ENCODE measurements at regions not wholly inside any gene's neighbourhood (a gene's known extent, or its start where the extent isn't known, plus 50 kb on each side); places are given as distances from the start of the nearest gene placed in this dataset.

DNA sequence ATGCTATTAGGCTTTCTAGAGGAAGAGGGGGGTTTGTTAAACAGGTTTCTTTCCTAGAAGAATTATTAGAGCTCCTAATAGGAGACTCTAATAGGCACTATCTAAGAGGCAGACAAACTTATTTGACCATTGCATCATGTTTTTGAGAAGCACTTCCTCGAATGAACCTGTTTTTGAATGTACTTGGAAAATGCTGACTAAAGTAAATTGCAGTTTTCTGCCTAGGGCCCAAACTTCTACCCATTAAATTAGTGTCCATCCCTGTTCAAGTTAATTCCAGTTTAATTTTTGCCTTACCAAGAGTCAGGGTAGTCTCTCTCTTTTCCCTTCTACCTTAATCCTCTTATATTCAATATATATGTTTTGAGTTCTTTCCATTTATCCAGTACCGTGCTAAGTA is 1029.6 kb downstream of the TTLL7 start:
- Histone ChIP-seq H3K4me3 (no peak overlapping the region), H3K9me3 (no peaks in the 10 kb centered on the region), H3K4me1 (peaks cover 0 to 7% (median 0%) of the 10 kb centered on the region in 12 donors), H3K27ac (no peak overlapping the region), H3K27me3 (no peaks in the 10 kb centered on the region), H3K36me3 (no peaks in the 10 kb centered on the region)
- intact Hi-C loops (cut with DNase I) = no loop called here
- WGBS, 4 donors = 62 to 96% (median 93%) methylated on average over 2 of the region's 2 CpGs
- TF ChIP-seq CTCF (IDR thresholded peaks at IDR 0.05) (no peak), POLR2A (IDR thresholded peaks at IDR 0.05) (no peak)
- DNase-seq = no peak
- ATAC-seq = no peak

GRCh38 chr1:82962658-82963057 is 1036.3 kb downstream of the TTLL7 start:
- Histone ChIP-seq H3K36me3 (no peaks in the 10 kb centered on the region), H3K27me3 (no peaks in the 10 kb centered on the region), H3K4me3 (no peak overlapping the region), H3K9me3 (peaks cover 0 to 11% (median 0%) of the 10 kb centered on the region in 12 donors), H3K4me1 (peaks cover 0 to 7% (median 0%) of the 10 kb centered on the region in 12 donors), H3K27ac (no peak overlapping the region)
- 68 to 79% (median 70%) methylated on average over 2 of the region's 2 CpGs for WGBS, 4 donors
- DNase-seq (no peak), ATAC-seq (no peak)
- intact Hi-C loops (cut with DNase I) = no loop called here
- no peak for TF ChIP-seq CTCF (IDR thresholded peaks at IDR 0.05)
- no peak for TF ChIP-seq POLR2A (IDR thresholded peaks at IDR 0.05)

DNA sequence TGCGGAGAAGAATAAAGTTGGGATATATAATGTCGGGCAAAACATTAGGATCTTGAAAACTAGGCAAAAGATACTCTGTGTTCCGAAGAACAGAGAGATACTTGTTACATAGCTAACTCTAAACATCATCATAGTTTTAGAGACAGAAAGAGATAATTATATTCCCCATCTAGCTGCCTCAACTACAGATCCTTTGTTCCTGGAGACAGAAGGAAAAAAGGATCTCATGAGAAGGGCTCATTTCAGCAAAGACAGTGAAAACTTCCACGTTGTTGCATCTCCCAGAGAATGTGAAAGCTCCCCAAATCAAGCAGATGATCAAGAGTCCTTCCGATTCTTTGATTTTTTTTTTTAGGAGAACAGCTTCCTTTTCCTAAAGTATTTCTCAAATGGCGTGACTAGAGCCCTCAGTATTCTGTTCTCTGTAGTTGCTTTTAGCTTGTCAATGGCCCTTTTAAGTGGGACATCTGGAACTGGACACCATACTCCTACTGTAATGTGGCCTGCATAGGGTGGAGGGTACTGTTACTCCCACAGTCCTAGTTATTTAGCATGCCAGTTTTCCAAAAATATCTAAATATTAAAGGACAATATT is 1048.2 kb downstream of the TTLL7 start:
- no peaks in the 10 kb centered on the region for H3K27me3 ChIP-seq
- no peak overlapping the region for H3K27ac ChIP-seq
- H3K4me1 ChIP-seq = no peaks in the 10 kb centered on the region
- DNase-seq = no peak
- no peaks in the 10 kb centered on the region for H3K9me3 ChIP-seq
- H3K36me3 ChIP-seq = no peaks in the 10 kb centered on the region
- intact Hi-C loops (cut with DNase I) = no loop called here
- WGBS, 4 donors = 89 to 93% (median 90%) methylated on average over 6 of the region's 6 CpGs
- no peak overlapping the region for H3K4me3 ChIP-seq
- ATAC-seq = no peak
- TF ChIP-seq CTCF (IDR thresholded peaks at IDR 0.05) = no peak
- TF ChIP-seq POLR2A (IDR thresholded peaks at IDR 0.05) = no peak

- TF ChIP-seq POLR2A (IDR thresholded peaks at IDR 0.05) (no peak), CTCF (IDR thresholded peaks at IDR 0.05) (no peak)
- intact Hi-C loops (cut with DNase I) = no loop called here
- Histone ChIP-seq H3K27ac (no peak overlapping the region), H3K9me3 (no peaks in the 10 kb centered on the region), H3K36me3 (no peaks in the 10 kb centered on the region), H3K4me3 (no peak overlapping the region), H3K4me1 (no peaks in the 10 kb centered on the region), H3K27me3 (no peaks in the 10 kb centered on the region)
- DNase-seq = no peak
- WGBS, 4 donors = 35 to 53% (median 41%) methylated on average over 1 of the region's 1 CpG
- no peak for ATAC-seq
Measured at GRCh38 chr1:82948386-82948785, 1050.5 kb downstream of the TTLL7 start.
